ENCODE measurements at regions not wholly inside any gene's neighbourhood (a gene's known extent, or its start where the extent isn't known, plus 50 kb on each side); places are given as distances from the start of the nearest gene placed in this dataset.

DNA sequence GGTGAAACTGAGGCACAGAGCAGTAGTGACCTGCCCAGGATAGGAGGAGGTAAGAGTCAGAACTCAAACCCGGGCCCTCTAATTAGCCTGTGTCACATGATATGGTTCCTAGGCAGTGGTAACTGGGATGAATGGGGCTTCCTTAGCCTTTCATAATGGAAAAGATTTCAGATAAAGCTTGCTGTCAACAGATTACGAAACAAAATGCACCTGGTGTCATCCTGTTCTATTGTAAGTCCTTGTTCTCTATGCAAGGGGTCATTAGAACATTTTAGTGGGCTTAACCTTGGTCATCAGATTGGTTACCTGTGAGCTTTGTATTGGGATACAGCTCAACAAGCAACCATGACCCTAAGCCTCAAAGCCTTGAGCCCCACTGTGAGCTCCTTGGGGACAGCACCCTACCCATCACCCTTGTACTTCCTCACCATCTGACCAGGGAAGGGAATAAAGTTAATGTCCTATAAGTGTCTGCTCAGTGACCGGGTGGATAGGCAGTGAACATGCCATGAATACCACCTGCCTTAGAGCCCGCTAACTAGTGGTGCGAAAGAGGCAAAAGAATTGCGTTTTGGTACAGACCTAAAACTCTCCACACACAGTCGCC lies 70.3 kb upstream of the RMDN2 start:
- POLR2A ChIA-PET = no interaction called here
- CTCF ChIA-PET = interaction anchor here (2.7 kb wide), 1 partner anchor 22 kb away, joined by 9 read pairs; no protein-coding TSS in a partner anchor

DNA sequence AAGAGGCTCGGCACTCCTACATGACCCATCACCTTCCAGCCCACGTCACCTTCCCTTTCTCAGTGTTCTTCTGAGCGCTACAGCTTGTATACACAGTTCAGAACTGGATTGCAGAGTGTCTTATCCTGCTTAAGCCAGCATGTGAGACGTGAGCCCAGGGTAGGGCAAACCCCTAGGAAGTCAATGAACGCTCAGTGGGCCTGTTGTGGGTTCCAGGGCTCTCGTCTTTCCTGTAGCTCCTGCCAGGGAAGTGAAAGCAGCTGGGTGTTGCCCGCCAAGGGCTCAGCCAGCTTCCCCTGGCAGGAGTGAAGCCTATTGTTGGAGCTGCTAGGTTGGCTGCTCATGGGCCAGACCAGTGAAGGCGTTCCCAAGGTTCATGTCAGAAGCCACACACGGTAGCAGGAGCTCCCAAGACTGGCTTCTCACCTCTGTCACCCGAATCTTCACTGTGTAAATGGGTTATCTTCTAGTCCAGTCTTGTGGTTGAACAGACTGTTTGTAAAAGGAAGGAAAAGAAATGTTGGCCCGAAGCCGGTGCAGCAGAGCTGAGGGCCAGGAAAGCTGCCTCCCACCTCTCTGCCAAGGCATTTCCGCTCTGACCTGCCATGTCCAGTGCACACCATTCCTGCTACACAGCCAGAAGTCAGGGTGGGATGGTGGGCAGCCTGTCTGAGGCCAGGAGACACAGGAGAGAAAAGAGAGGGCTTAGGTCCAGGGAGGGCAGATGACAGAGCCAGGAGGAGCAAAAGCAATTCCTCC lies 69.6 kb upstream of the RMDN2 start:
- no peak overlapping the region for H3K9ac ChIP-seq (ENCODE audit: low read length)
- intact Hi-C loops (cut with micrococcal nuclease) = no loop called here
- no peaks in the 10 kb centered on the region for H3K36me3 ChIP-seq (ENCODE audit: control insufficient read depth in 1 of 2, insufficient read depth in 2 of 2, low read length in 2 of 2)
- H3K79me2 ChIP-seq (ENCODE audit: insufficient read depth, low read length) = no peaks in the 10 kb centered on the region
- no peaks in the 10 kb centered on the region for H3K9me3 ChIP-seq (ENCODE audit: control insufficient read depth in 1 of 2, insufficient read depth in 1 of 2, low read depth in 1 of 2, low read length in 2 of 2)
- no peaks in the 10 kb centered on the region for H3K4me1 ChIP-seq (ENCODE audit: control insufficient read depth in 1 of 2, insufficient read depth in 2 of 2, low read length in 2 of 2)
- no TSS peak for BruUV-seq (replicated peaks)
- no peaks in the 10 kb centered on the region for H4K20me1 ChIP-seq (ENCODE audit: insufficient read depth)
- no peak overlapping the region for H3K4me3 ChIP-seq (replicated peaks in 1 of 2; ENCODE audit: low read depth in 1 of 2, low read length in 2 of 2)
- RAD21 ChIA-PET (ENCODE audit: low non-redundant PET in 1 of 2, low total read pairs in 2 of 2, uncharacterized antibody in 2 of 2, unreplicated experiment in 2 of 2) = no interaction called here
- ATAC-seq (no peak), DNase-seq (ENCODE audit: low read depth, low spot score) (no peak)
- POLR2A ChIA-PET = no interaction called here
- H2AFZ ChIP-seq (ENCODE audit: low read depth, low read length, poor library complexity, severe bottlenecking) = no peak overlapping the region
- no peaks in the 10 kb centered on the region for H3K9me2 ChIP-seq (ENCODE audit: insufficient read depth)
- H3K27me3 ChIP-seq (ENCODE audit: insufficient read depth, low read length) = no peaks in the 10 kb centered on the region
- H3K4me2 ChIP-seq (ENCODE audit: low read length) = no peak overlapping the region
- CTCF ChIA-PET = interaction anchor here (2.7 kb wide), 1 partner anchor 22 kb away, joined by 9 read pairs; no protein-coding TSS in a partner anchor
- H3K27ac ChIP-seq (ENCODE audit: low read depth, low read length) = no peak overlapping the region
- TF ChIP-seq SRF (IDR thresholded peaks at IDR 0.05; ENCODE audit: low read depth) = no peak
- TF ChIP-seq, protein P1, sequence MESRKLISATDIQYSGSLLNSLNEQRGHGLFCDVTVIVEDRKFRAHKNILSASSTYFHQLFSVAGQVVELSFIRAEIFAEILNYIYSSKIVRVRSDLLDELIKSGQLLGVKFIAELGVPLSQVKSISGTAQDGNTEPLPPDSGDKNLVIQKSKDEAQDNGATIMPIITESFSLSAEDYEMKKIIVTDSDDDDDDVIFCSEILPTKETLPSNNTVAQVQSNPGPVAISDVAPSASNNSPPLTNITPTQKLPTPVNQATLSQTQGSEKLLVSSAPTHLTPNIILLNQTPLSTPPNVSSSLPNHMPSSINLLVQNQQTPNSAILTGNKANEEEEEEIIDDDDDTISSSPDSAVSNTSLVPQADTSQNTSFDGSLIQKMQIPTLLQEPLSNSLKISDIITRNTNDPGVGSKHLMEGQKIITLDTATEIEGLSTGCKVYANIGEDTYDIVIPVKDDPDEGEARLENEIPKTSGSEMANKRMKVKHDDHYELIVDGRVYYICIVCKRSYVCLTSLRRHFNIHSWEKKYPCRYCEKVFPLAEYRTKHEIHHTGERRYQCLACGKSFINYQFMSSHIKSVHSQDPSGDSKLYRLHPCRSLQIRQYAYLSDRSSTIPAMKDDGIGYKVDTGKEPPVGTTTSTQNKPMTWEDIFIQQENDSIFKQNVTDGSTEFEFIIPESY (IDR thresholded peaks at IDR 0.05; ENCODE audit: extremely low read depth, insufficient replicate concordance, low read length) = no peak
- TF ChIP-seq POLR2A (IDR thresholded peaks at IDR 0.05; ENCODE audit: borderline replicate concordance, extremely low read depth, insufficient read depth, insufficient read length) = no peak
- no peak for TF ChIP-seq CBX3 (IDR thresholded peaks at IDR 0.05; ENCODE audit: low read depth)
- TF ChIP-seq TCF7L2 (IDR thresholded peaks at IDR 0.05; ENCODE audit: borderline replicate concordance, extremely low read depth, insufficient read depth, insufficient read length) = no peak
- TF ChIP-seq FOSL1 (IDR thresholded peaks at IDR 0.05; ENCODE audit: low read depth) = no peak
- TF ChIP-seq, protein P2, sequence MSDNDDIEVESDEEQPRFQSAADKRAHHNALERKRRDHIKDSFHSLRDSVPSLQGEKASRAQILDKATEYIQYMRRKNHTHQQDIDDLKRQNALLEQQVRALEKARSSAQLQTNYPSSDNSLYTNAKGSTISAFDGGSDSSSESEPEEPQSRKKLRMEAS (IDR thresholded peaks at IDR 0.05) = no peak
- TF ChIP-seq YY1 (IDR thresholded peaks at IDR 0.05; ENCODE audit: extremely low read depth, insufficient replicate concordance, low read depth, low read length) = no peak
- TF ChIP-seq POLR2AphosphoS5 (IDR thresholded peaks at IDR 0.05; ENCODE audit: low read depth, low read length) = no peak
- no peak for TF ChIP-seq ZFX (IDR thresholded peaks at IDR 0.05)
- no peak for TF ChIP-seq EZH2 (IDR thresholded peaks at IDR 0.05)
- TF ChIP-seq CEBPB (IDR thresholded peaks at IDR 0.05; ENCODE audit: low read depth) = no peak
- no peak for TF ChIP-seq ZNF274 (IDR thresholded peaks at IDR 0.05; ENCODE audit: low read depth, low read length)
- TF ChIP-seq, protein P3, sequence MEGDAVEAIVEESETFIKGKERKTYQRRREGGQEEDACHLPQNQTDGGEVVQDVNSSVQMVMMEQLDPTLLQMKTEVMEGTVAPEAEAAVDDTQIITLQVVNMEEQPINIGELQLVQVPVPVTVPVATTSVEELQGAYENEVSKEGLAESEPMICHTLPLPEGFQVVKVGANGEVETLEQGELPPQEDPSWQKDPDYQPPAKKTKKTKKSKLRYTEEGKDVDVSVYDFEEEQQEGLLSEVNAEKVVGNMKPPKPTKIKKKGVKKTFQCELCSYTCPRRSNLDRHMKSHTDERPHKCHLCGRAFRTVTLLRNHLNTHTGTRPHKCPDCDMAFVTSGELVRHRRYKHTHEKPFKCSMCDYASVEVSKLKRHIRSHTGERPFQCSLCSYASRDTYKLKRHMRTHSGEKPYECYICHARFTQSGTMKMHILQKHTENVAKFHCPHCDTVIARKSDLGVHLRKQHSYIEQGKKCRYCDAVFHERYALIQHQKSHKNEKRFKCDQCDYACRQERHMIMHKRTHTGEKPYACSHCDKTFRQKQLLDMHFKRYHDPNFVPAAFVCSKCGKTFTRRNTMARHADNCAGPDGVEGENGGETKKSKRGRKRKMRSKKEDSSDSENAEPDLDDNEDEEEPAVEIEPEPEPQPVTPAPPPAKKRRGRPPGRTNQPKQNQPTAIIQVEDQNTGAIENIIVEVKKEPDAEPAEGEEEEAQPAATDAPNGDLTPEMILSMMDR (IDR thresholded peaks at IDR 0.05 in 2 of 3, conservative IDR thresholded peaks at IDR 0.05 in 1 of 3; ENCODE audit: borderline replicate concordance in 1 of 3, insufficient read depth in 1 of 3, low read depth in 2 of 3, low read length in 2 of 3) = no peak
- TF ChIP-seq EGR1 (IDR thresholded peaks at IDR 0.05; ENCODE audit: low read depth) = no peak

More for the DNA sequence above, 70.3 kb upstream of the RMDN2 start:
- TF ChIP-seq POLR2A (IDR thresholded peaks at IDR 0.05; ENCODE audit: borderline replicate concordance, extremely low read depth, insufficient read depth, insufficient read length) = no peak
- no peaks in the 10 kb centered on the region for H3K27me3 ChIP-seq (ENCODE audit: insufficient read depth, low read length)
- no peaks in the 10 kb centered on the region for H3K79me2 ChIP-seq (ENCODE audit: insufficient read depth, low read length)
- H3K9me3 ChIP-seq (ENCODE audit: control insufficient read depth in 1 of 2, insufficient read depth in 1 of 2, low read depth in 1 of 2, low read length in 2 of 2) = no peaks in the 10 kb centered on the region
- DNase-seq (ENCODE audit: low read depth, low spot score) = no peak
- H4K20me1 ChIP-seq (ENCODE audit: insufficient read depth) = no peaks in the 10 kb centered on the region
- H3K4me1 ChIP-seq (ENCODE audit: control insufficient read depth in 1 of 2, insufficient read depth in 2 of 2, low read length in 2 of 2) = no peaks in the 10 kb centered on the region
- no peaks in the 10 kb centered on the region for H3K36me3 ChIP-seq (ENCODE audit: control insufficient read depth in 1 of 2, insufficient read depth in 2 of 2, low read length in 2 of 2)
- H3K9ac ChIP-seq (ENCODE audit: low read length) = no peak overlapping the region
- RAD21 ChIA-PET (ENCODE audit: low non-redundant PET in 1 of 2, low total read pairs in 2 of 2, uncharacterized antibody in 2 of 2, unreplicated experiment in 2 of 2) = no interaction called here
- no peak for ATAC-seq
- no peaks in the 10 kb centered on the region for H3K9me2 ChIP-seq (ENCODE audit: insufficient read depth)
- no TSS peak for BruUV-seq (replicated peaks)
- no peak overlapping the region for H3K4me2 ChIP-seq (ENCODE audit: low read length)
- H3K4me3 ChIP-seq (replicated peaks in 1 of 2; ENCODE audit: low read depth in 1 of 2, low read length in 2 of 2) = no peak overlapping the region
- no peak overlapping the region for H3K27ac ChIP-seq (ENCODE audit: low read depth, low read length)
- intact Hi-C loops (cut with micrococcal nuclease) = no loop called here
- H2AFZ ChIP-seq (ENCODE audit: low read depth, low read length, poor library complexity, severe bottlenecking) = no peak overlapping the region

All from HCT116 (cell line).